GM19328 (cell line): ENCODE measurements at regions not wholly inside any gene's neighbourhood (a gene's known extent, or its start where the extent isn't known, plus 50 kb on each side); places are given as distances from the start of the nearest gene placed in this dataset.

Experiments
- ATAC-seq: cut with Tn5 transposase; IDR thresholded peaks from one replicate; pipeline ENCODE4 v1.9.1; 2021; ENCODE audit warnings: mild to moderate bottlenecking, moderate library complexity; ENCODE audit not compliant: unreplicated experiment

DNA sequence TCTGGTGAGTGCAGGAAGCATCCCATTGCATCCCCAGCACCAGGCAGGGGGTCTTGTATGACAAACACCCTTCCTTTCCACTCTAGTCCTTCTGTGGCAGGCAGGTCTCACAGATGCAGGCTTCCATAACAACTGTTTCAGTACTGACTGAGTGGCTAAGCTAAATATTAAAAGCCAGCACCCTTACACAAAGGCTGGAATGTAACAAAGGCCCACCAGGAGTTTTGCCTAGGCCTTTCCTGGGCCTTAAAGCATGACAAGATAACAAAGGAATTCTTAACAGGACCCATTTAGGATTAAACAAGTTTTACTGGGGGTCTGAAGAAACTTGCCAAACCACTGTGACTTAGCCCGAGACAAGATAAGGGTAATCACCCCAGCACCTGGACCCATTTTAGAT lies 228.9 kb upstream of the RPL38 start:
- ATAC-seq, result no peak

DNA sequence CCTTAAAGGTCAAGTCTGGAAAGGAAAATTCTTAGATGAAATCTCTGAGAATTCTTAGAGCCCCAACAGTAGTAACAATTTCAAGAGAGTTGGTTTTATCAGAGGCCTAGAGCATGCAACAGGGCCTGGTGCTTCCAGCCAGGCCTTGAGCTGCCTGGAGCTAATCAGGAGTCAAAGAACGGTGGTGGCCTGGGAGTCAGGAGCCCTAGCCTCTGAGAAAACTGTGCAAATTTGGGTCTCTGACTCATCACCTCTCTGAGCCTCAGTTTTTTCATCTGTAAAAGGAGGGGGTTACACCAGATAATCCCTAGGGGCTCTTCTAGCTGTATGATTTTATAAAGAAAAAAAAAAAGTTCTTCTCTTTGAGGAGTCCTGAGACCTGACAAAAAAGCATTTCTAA lies 227.3 kb upstream of the RPL38 start:
- no peak for ATAC-seq

GRCh38 chr17:73976676-73977521 lies 226.6 kb upstream of the RPL38 start:
- ATAC-seq, result no peak

DNA sequence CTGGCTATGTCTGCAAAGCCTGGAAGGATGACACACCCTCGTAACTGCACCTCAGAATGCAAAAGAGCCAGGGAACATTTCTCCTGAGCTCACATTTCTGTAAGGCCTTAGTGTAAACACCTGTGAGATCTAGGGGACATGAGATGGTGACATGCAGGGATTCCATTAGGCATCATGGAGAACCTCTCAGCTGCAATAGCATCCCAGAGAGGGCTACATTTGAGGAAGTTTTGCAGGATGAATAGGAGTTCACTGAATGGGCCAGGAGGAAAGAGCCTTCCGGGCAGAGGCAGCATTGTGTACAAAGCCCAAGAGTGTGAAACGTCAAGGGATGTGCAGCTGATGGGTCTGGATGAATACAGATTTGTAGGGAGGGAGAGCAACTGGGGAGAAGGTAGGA lies 223.0 kb upstream of the RPL38 start:
- no peak for ATAC-seq

DNA sequence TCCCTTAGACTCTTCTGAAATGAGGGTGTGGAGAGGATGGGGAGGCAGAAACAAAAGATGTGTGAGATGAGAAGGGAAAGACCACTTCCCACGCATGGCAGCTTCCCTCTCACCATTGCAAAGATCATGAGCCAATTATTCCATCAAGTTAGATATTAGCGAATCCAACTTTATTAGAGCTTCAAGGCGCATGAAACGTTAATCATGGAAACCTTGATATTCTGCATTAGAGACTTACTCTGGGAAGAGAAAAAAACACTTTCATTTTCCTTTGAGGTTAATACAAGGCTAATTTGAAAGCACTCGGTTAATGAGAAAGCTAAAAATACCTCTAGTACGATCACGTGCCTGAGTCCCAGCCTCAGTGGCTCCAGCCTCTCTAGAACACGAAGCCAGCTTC lies 220.6 kb upstream of the RPL38 start:
- ATAC-seq, result no peak

- ATAC-seq, result no peak
These were observed 219.7 kb upstream of the RPL38 start for GRCh38 chr17:73983621-73984400.

DNA sequence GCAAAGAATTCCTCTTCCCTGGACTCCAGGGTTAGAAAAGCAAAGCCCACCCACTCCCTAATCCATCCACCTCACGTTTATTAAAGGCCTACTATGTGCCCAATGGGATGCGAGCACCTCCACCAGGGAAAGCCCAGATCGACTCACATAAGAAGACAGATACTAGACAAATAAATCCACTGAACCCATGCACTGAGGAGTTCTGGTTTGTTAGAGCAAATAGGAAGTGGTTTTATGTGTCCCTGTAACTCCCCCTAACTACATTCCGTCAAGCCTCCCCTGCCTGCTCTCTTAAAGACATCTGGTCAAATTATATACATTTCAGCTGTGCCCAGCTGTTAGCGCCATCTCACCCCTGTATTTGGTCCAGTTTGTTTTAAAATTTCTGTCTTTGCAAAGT lies 218.5 kb upstream of the RPL38 start:
- no peak for ATAC-seq

DNA sequence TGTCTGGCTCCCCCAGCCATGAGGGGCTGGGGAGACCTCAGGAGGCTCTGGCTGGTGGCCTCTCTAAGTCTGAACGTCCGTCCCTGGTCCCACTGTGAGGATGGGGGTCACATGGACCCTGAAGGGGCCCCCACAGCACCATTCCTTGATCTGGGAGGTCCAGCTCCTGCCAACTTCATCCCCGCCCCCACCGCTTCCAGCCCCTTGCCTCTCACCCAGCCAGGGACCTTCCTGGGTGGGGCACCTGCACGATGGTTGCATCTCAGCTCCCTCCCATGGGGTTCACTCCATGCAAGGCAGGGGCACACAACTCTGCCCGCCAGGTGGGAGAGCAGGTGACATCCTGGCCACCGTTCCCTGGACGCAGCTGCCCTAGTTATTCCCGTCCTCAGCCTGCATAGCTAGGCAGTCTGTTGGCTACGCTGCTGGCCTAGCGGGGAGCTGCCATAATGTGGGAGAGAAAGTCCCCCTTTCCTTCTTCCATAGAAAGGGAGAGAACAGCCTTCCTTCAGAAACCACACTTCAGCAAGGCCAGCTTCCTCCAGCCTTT lies 217.9 kb upstream of the RPL38 start:
- ATAC-seq, result no peak

GRCh38 chr17:73986641-73987177 lies 216.8 kb upstream of the RPL38 start:
- ATAC-seq, result no peak

GRCh38 chr17:73987395-73987794 lies 216.1 kb upstream of the RPL38 start:
- no peak for ATAC-seq

DNA sequence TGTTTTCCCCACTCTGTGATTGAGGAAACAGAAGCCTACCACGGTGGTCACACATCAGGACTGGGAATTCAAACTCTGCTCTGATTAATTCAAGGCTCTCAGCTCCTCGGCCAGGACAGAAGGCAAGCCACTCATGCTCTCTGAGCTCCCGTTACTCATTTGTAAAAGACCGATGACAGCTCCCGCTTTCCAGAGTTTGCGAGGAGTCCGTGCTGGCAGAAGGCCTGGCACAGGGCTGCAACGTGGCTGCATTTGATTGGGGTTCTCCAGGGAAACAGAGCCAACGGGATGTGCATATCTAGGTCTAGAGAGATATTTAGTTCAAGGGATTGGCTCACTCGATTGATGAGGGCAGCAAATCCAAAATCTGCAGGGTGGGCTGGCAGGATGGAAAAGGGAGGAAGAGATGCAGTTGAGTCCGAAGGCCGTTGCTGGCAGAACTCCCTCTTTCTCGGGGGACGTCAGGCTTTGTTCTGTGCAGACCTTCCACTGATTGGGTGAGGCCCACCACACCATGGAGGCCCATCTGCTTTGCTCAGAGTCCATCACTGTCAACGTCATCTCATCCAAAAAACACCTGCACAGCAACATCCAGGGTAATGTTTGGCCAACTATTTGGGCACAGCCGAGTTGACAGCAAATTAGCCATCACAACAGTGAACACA lies 215.5 kb upstream of the RPL38 start:
- no peak for ATAC-seq

DNA sequence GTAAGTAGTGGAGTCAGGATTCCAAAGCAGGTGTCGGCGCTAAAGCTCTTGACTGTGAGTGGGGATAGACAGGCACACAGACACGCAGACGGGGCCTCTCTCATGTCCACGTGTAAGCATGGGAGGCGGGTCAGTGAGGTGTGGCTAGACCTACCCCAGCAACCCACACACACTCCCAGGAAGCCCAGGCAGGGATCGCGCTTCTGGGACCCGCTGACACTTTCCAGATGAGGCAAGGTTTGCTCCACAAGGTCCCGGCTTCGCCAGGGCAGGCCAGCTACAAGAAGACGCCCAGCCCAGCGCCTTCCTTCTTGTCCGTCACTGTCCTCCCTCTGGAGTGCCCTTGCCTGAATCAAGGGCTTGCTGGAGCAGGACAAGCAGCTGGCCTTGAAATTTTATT lies 213.8 kb upstream of the RPL38 start:
- no peak for ATAC-seq

GRCh38 chr17:73990290-73990689 lies 213.2 kb upstream of the RPL38 start:
- no peak for ATAC-seq

- ATAC-seq, result no peak
These were observed 212.2 kb upstream of the RPL38 start for GRCh38 chr17:73991260-73991659.

GRCh38 chr17:73994946-73995345 lies 208.5 kb upstream of the RPL38 start:
- ATAC-seq, result no peak

DNA sequence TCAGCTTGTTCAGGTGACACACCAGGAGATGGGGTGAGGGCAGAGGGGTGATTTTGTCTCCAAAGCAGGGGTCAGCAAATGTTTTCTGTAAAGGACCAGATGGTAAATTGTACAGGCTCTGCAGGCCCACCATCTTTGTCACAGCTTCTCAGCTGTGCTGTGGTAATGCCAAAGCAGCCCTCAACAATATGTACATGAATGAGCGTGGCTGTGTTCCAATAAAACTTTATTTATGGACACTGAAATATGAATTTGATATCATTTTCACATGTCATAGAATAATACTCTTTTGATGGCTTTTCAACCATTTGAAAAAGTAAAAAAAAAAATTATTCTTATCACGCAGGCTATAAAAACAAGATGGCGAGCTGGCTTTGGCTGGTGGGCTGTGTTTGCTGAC lies 206.4 kb upstream of the RPL38 start:
- ATAC-seq, result no peak

GRCh38 chr17:73998249-73998648 lies 205.2 kb upstream of the RPL38 start:
- ATAC-seq, result no peak

- no peak for ATAC-seq
These were observed 204.5 kb upstream of the RPL38 start for GRCh38 chr17:73998653-73999645.

DNA sequence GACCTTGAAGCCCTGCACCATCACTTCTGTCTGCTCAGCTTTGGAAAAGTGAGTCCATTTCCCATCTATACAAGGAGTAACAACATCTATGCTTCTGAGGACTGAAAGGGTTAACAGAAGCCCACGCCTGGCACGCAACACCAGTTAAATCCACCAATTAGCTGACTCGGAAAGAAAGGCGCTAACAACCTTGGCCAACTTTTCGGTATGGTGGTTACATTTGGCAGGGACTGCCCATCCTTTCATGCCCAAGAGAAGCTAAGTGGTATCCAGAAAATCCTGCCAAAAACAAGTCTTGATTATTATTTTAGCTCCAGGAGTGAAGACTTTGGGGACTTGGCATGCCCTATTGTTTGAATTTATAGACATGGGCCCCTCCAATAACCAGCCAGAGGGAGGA lies 202.3 kb upstream of the RPL38 start:
- no peak for ATAC-seq

GRCh38 chr17:74002241-74002640 lies 201.2 kb upstream of the RPL38 start:
- ATAC-seq, result no peak
